ENCODE measurements at regions not wholly inside any gene's neighbourhood (a gene's known extent, or its start where the extent isn't known, plus 50 kb on each side); places are given as distances from the start of the nearest gene placed in this dataset.
"Not testable (repeated sequence)": the region's sequence is repeated elsewhere in the genome, so short reads cannot be mapped to it uniquely, and the experiment has no call there.

- no peak for DNase-seq
These were observed 520.9 kb downstream of the HTR1B start for GRCh38 chr6:76942203-76942966.

GRCh38 chr6:76940191-76940590 is 523.1 kb downstream of the HTR1B start:
- DNase-seq, result no peak

GRCh38 chr6:76914737-76915136 is 548.6 kb downstream of the HTR1B start:
- DNase-seq, result no peak

GRCh38 chr6:76905541-76905940 is 557.8 kb downstream of the HTR1B start:
- DNase-seq, result not testable (repeated sequence)

GRCh38 chr6:76892542-76892941 is 570.7 kb downstream of the HTR1B start:
- no peak for DNase-seq

- DNase-seq, result no peak
These were observed 574.9 kb downstream of the HTR1B start for GRCh38 chr6:76888351-76888750.

GRCh38 chr6:76886900-76887299 is 576.4 kb downstream of the HTR1B start:
- no peak for DNase-seq

GRCh38 chr6:76885861-76886301 is 577.4 kb downstream of the HTR1B start:
- no peak for DNase-seq

GRCh38 chr6:76881414-76881813 is 581.9 kb downstream of the HTR1B start:
- DNase-seq, result no peak

GRCh38 chr6:76876922-76877553 is 586.3 kb downstream of the HTR1B start:
- DNase-seq, result no peak

- DNase-seq, result not testable (repeated sequence)
These were observed 586.9 kb downstream of the HTR1B start for GRCh38 chr6:76876430-76876829.

GRCh38 chr6:76867182-76867581 is 596.1 kb downstream of the HTR1B start:
- no peak for DNase-seq

GRCh38 chr6:76866091-76866915 is 597.0 kb downstream of the HTR1B start:
- no peak for DNase-seq

GRCh38 chr6:76862936-76863335 is 600.4 kb downstream of the HTR1B start:
- DNase-seq, result no peak

GRCh38 chr6:76861403-76861802 is 601.9 kb downstream of the HTR1B start:
- no peak for DNase-seq

GRCh38 chr6:76856065-76856464 is 607.2 kb downstream of the HTR1B start:
- no peak for DNase-seq

- no peak for DNase-seq
These were observed 610.5 kb downstream of the HTR1B start for GRCh38 chr6:76852776-76853175.

- DNase-seq, result not testable (repeated sequence)
These were observed 613.9 kb downstream of the HTR1B start for GRCh38 chr6:76849274-76849970.

- no peak for DNase-seq
These were observed 620.1 kb downstream of the HTR1B start for GRCh38 chr6:76843054-76843822.

- no peak for DNase-seq
These were observed 622.4 kb downstream of the HTR1B start for GRCh38 chr6:76840865-76841264.

GRCh38 chr6:76840041-76840745 is 623.1 kb downstream of the HTR1B start:
- no peak for DNase-seq

- DNase-seq, result no peak
These were observed 623.8 kb downstream of the HTR1B start for GRCh38 chr6:76839505-76839904.
